ENCODE measurements at regions not wholly inside any gene's neighbourhood (a gene's known extent, or its start where the extent isn't known, plus 50 kb on each side); places are given as distances from the start of the nearest gene placed in this dataset.
A peak's percentile ranks its signal among the peaks of the same experiment; 100 is the strongest.
"Not testable (repeated sequence)": the region's sequence is repeated elsewhere in the genome, so short reads cannot be mapped to it uniquely, and the experiment has no call there.

DNA sequence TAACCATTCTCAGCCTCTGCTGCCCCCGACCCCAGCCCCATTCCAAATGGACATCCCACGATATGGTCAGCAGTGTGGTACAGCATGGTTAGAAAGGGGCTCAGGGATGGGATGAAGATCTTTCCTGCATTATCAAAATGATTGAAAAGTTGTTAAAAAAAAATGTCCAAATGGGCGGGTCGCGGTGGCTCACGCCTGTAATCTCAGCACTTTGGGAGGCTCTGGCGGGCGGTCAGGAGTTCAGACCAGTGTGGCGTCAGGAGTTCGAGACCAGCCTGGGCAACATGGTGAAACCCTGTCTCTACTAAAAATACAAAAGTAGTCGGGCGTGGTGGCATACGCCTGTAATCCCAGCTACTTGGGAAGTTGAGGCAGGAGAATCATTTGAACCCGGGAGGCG, 54.3 kb upstream of the ZNF254 start:
- Histone ChIP-seq H3K9me3 (ENCODE audit: control insufficient read depth in 2 of 3, low read length in 3 of 3) (no peaks in the 10 kb centered on the region), H3K36me3 (ENCODE audit: control insufficient read depth in 2 of 3, insufficient read depth in 3 of 3, low read length in 3 of 3) (peaks cover 0 to 12% (median 0%) of the 10 kb centered on the region in 3 experiments), H3K27ac (ENCODE audit: low read depth, low read length) (peak overlapping the region; percentile 90), H3K4me1 (ENCODE audit: control insufficient read depth in 2 of 2, insufficient read depth in 2 of 2, low read length in 2 of 2) (peaks cover 11 to 16% of the 10 kb centered on the region in 2 donors), H3K4me3 (ENCODE audit: low read length) (peak overlapping the region; percentile 100), H3K27me3 (ENCODE audit: control insufficient read depth in 2 of 2, insufficient read depth in 2 of 2, low read length in 2 of 2) (no peaks in the 10 kb centered on the region)
- peak overlapping the region; percentile 99 to 100 (median 100) for H3K4me3 Mint-ChIP-seq
- ChIA-PET POLR2A (interaction anchor here (0.7 to 2.6 kb wide), 11 partner anchors 10 to 759 kb away, joined by 3 to 21 read pairs (median 8); partner anchors contain the start of genes ZNF254, ZNF675, ZNF681 and ZNF726), CTCF (no interaction called here)
- no peak for ATAC-seq
- intact Hi-C loops (cut with micrococcal nuclease), result loop anchor here (1.0 to 10.0 kb wide), 13 partner anchors 54 to 1400 kb away; partner anchors contain the start of genes ZNF254 (in 2 of the 2), ZNF675 (in 2 of the 2), ZNF681 (in 2 of the 2) and ZNF724 (in 2 of the 2)
- H3K9me3 Mint-ChIP-seq, result peaks cover 0 to 3% (median 0%) of the 10 kb centered on the region in 11 donors
- H3K36me3 Mint-ChIP-seq, result peaks cover 0 to 23% (median 18%) of the 10 kb centered on the region in 5 donors
- no peaks in the 10 kb centered on the region for H3K27me3 Mint-ChIP-seq
- peak overlapping the region; percentile 96 to 100 (median 98) for H3K27ac Mint-ChIP-seq
- no peak for DNase-seq
- peaks cover 18 to 62% (median 55%) of the 10 kb centered on the region in 7 donors for H3K4me1 Mint-ChIP-seq

- peak; percentile 50 to 89 (median 84) for DNase-seq
- peak overlapping the region; percentile 100 for H3K4me3 ChIP-seq (ENCODE audit: low read length)
- CTCF ChIA-PET, result interaction anchor here (1.0 kb wide), 1 partner anchor 15 kb away, joined by 3 read pairs; no protein-coding TSS in a partner anchor
- peaks cover 0 to 26% (median 18%) of the 10 kb centered on the region in 5 donors for H3K36me3 Mint-ChIP-seq
- peak; percentile 99 for ATAC-seq
- H3K36me3 ChIP-seq (ENCODE audit: control insufficient read depth in 2 of 3, insufficient read depth in 3 of 3, low read length in 3 of 3), result peaks cover 0 to 17% (median 0%) of the 10 kb centered on the region in 3 experiments
- POLR2A ChIA-PET, result interaction anchor here (0.6 to 2.6 kb wide), 15 partner anchors 10 to 760 kb away, joined by 3 to 21 read pairs (median 5); partner anchors contain the start of genes ZNF254, ZNF675, ZNF681 and ZNF726
- H3K27ac Mint-ChIP-seq, result peak overlapping the region; percentile 96 to 100 (median 98)
- H3K27me3 ChIP-seq (ENCODE audit: control insufficient read depth in 2 of 2, insufficient read depth in 2 of 2, low read length in 2 of 2), result no peaks in the 10 kb centered on the region
- H3K9me3 Mint-ChIP-seq, result peaks cover 0 to 3% (median 0%) of the 10 kb centered on the region in 11 donors
- peak overlapping the region; percentile 90 for H3K27ac ChIP-seq (ENCODE audit: low read depth, low read length)
- intact Hi-C loops (cut with micrococcal nuclease), result loop anchor here (1.0 to 10.0 kb wide), 13 partner anchors 53 to 1401 kb away; partner anchors contain the start of genes ZNF254 (in 2 of the 2), ZNF675 (in 2 of the 2), ZNF681 (in 2 of the 2) and ZNF724 (in 2 of the 2)
- H3K4me1 ChIP-seq (ENCODE audit: control insufficient read depth in 2 of 2, insufficient read depth in 2 of 2, low read length in 2 of 2), result peaks cover 11 to 24% of the 10 kb centered on the region in 2 donors
- no peaks in the 10 kb centered on the region for H3K27me3 Mint-ChIP-seq
- H3K4me3 Mint-ChIP-seq, result peak overlapping the region; percentile 99 to 100 (median 100)
- H3K9me3 ChIP-seq (ENCODE audit: control insufficient read depth in 2 of 3, low read length in 3 of 3), result no peaks in the 10 kb centered on the region
- H3K4me1 Mint-ChIP-seq, result peaks cover 18 to 63% (median 56%) of the 10 kb centered on the region in 7 donors
These were observed 53.6 kb upstream of the ZNF254 start for GRCh38 chr19:24033301-24033962.

DNA sequence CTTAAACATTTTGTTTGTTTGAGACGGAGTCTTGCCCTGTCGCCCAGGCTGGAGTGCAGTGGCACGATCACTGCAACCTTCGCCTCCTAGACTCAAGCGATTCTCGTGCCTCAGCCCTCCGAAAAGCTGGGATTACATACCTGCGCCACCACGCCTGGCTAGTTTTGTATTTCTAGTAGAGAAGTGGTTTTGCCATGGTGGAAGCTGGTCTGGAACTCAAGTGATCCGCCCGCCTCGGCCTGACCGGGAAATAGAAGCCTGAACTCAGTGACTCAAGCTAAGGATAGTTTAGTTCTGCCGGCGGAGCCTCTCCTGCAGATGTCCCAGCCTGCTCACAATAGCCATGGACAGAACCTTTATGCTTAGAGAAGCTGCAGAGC, 53.0 kb upstream of the ZNF254 start:
- Mint-ChIP-seq H3K27me3 (no peaks in the 10 kb centered on the region), H3K27ac (peak overlapping the region; percentile 96 to 100 (median 98)), H3K4me1 (peaks cover 22 to 68% (median 61%) of the 10 kb centered on the region in 7 donors), H3K4me3 (peak overlapping the region; percentile 99 to 100 (median 100)), H3K36me3 (peaks cover 0 to 31% (median 23%) of the 10 kb centered on the region in 5 donors), H3K9me3 (peaks cover 0 to 4% (median 0%) of the 10 kb centered on the region in 11 donors)
- peak overlapping the region; percentile 90 for H3K27ac ChIP-seq (ENCODE audit: low read depth, low read length)
- ChIA-PET POLR2A (interaction anchor here (0.6 to 2.6 kb wide), 14 partner anchors 9 to 760 kb away, joined by 3 to 21 read pairs (median 6); partner anchors contain the start of genes ZNF254, ZNF675, ZNF681 and ZNF726), CTCF (interaction anchor here (1.0 kb wide), 1 partner anchor 14 kb away, joined by 3 read pairs; no protein-coding TSS in a partner anchor)
- intact Hi-C loops (cut with micrococcal nuclease), result loop anchor here (1.0 to 10.0 kb wide), 13 partner anchors 53 to 1402 kb away; partner anchors contain the start of genes ZNF254 (in 2 of the 2), ZNF675 (in 2 of the 2), ZNF681 (in 2 of the 2) and ZNF724 (in 2 of the 2)
- peaks cover 0 to 20% (median 0%) of the 10 kb centered on the region in 3 experiments for H3K36me3 ChIP-seq (ENCODE audit: control insufficient read depth in 2 of 3, insufficient read depth in 3 of 3, low read length in 3 of 3)
- ATAC-seq, result peak; percentile 27
- no peaks in the 10 kb centered on the region for H3K27me3 ChIP-seq (ENCODE audit: control insufficient read depth in 2 of 2, insufficient read depth in 2 of 2, low read length in 2 of 2)
- no peaks in the 10 kb centered on the region for H3K9me3 ChIP-seq (ENCODE audit: control insufficient read depth in 2 of 3, low read length in 3 of 3)
- peak in 8 of 9 donors; percentile 10 to 50 (median 40) for DNase-seq
- H3K4me3 ChIP-seq (ENCODE audit: low read length), result peak overlapping the region; percentile 100
- peaks cover 11 to 29% of the 10 kb centered on the region in 2 donors for H3K4me1 ChIP-seq (ENCODE audit: control insufficient read depth in 2 of 2, insufficient read depth in 2 of 2, low read length in 2 of 2)

DNA sequence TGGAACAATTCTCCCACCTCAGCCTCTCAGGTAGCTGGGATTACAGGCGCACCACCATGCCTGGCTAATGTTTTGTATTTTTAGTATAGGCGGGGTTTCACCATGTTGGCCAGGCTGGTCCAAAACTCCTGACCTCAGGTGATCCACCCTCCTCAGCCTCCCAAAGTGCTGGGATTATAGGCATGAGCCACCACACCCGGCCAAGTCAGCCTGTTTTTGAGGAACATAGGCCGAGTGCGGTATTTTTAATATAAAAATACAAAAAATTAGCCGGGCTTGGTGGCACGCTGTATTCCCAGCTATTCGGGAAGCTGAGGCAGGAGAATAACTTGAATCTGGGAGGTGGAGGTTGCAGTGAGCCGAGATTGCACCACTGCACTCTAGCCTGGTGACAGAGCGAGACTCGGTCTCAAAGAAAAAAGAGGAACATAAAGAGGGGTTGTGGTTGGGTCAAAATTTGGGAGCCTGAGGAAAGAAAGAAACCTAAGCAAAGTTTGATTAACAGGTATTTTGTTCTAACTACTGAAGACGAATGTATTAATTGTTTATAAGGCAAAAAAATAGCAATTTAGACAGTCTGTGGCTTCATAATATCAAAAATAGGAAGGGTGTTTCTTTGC, 51.6 kb upstream of the ZNF254 start:
- H3K4me3 ChIP-seq (ENCODE audit: low read length); DNase-seq; H3K27me3 ChIP-seq (ENCODE audit: control insufficient read depth in 2 of 2, insufficient read depth in 2 of 2, low read length in 2 of 2); H3K9me3 Mint-ChIP-seq; H3K27me3 Mint-ChIP-seq; ATAC-seq; H3K9me3 ChIP-seq (ENCODE audit: control insufficient read depth in 2 of 3, low read length in 3 of 3); CTCF ChIA-PET: not testable (repeated sequence)
- Mint-ChIP-seq H3K27ac (peak overlapping the region in 7 of 9 donors; percentile 19 to 76 (median 42)), H3K4me1 (peaks cover 26 to 74% (median 68%) of the 10 kb centered on the region in 7 donors), H3K4me3 (peak overlapping the region; percentile 40 to 100 (median 100)), H3K36me3 (peaks cover 0 to 42% (median 30%) of the 10 kb centered on the region in 5 donors)
- H3K27ac ChIP-seq (ENCODE audit: low read depth, low read length), result peak overlapping the region; percentile 90
- peaks cover 0 to 20% (median 0%) of the 10 kb centered on the region in 3 experiments for H3K36me3 ChIP-seq (ENCODE audit: control insufficient read depth in 2 of 3, insufficient read depth in 3 of 3, low read length in 3 of 3)
- intact Hi-C loops (cut with micrococcal nuclease), result loop anchor here in 1 of 2 donors (10.0 kb wide), 2 partner anchors 351 to 761 kb away; partner anchors contain the start of gene ZNF675
- peaks cover 11 to 29% of the 10 kb centered on the region in 2 donors for H3K4me1 ChIP-seq (ENCODE audit: control insufficient read depth in 2 of 2, insufficient read depth in 2 of 2, low read length in 2 of 2)
- POLR2A ChIA-PET, result interaction anchor here (2.6 kb wide), 1 partner anchor 349 kb away, joined by 17 read pairs; the partner anchor contains the start of gene ZNF675

Measured in naive thymus-derived CD4-positive, alpha-beta T cell (primary cell).